Neutrophil (primary cell): ENCODE measurements at regions not wholly inside any gene's neighbourhood (a gene's known extent, or its start where the extent isn't known, plus 50 kb on each side); places are given as distances from the start of the nearest gene placed in this dataset.

Source experiments
- H3K27ac ChIP-seq: fragments of 200-600 bp; sonication (generic); 2 replicates; pipeline ENCODE4 v1.5.1; 2016; ENCODE audit warnings: mild to moderate bottlenecking, moderate library complexity
- H3K27me3 ChIP-seq: fragments of 200-600 bp; sonication (generic); 2 replicates; pipeline ENCODE4 v1.6.0; 2016; ENCODE audit warnings: mild to moderate bottlenecking
- H3K36me3 ChIP-seq: fragments of 200-600 bp; sonication (generic); 2 replicates; pipeline ENCODE4 v1.5.1; 2017
- H3K4me1 ChIP-seq, 2 experiments: fragments of 200-600 bp in 1 of 2; sonication (generic) in 1 of 2; 1 replicate in 1 of 2; 2 replicates in 1 of 2; pipeline versions ENCODE4 v1.5.1 to v1.6.1; 2013 to 2016; ENCODE audit warnings: low read depth in 1 of 2, low read length in 1 of 2, mild to moderate bottlenecking in 1 of 2, moderate library complexity in 1 of 2; ENCODE audit not compliant: control insufficient read depth in 1 of 2, insufficient read depth in 1 of 2
- H3K4me3 ChIP-seq, 2 experiments: fragments of 200-600 bp in 1 of 2; sonication (generic) in 1 of 2; 1 replicate in 1 of 2; 2 replicates in 1 of 2; pipeline ENCODE4 v1.5.1; 2013 to 2016; ENCODE audit warnings: low read depth in 1 of 2, low read length in 1 of 2, mild to moderate bottlenecking in 1 of 2, moderate library complexity in 1 of 2
- H3K9me3 ChIP-seq: fragments of 200-600 bp; sonication (generic); 2 replicates; pipeline ENCODE4 v1.5.1; 2016
- TF ChIP-seq, protein P1 (sequence below): fragments of 200-600 bp; sonication (generic); IDR thresholded peaks from 2 replicates; pipeline ENCODE4 v1.5.1; 2016; ENCODE audit warnings: antibody characterized with exemption

DNA sequence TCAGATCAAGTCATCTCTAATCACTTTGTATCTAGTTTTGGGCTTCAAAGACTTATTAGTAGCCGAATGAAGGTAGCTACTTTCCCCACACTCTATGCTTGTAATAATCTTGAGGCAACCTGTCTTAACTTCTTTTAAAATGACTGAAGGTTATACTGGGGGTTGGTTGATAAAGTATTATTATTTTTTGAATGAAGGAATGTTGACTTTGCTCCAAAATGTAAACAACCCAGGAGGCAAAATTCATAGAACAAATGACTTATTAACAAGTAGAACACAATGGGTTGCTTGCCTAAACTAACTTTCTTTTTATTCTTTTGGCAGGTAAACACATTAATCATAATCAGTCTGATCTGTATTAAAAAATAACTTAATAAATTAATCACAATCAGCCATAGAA is 440.0 kb downstream of the USP25 start:
- TF ChIP-seq, protein P1, sequence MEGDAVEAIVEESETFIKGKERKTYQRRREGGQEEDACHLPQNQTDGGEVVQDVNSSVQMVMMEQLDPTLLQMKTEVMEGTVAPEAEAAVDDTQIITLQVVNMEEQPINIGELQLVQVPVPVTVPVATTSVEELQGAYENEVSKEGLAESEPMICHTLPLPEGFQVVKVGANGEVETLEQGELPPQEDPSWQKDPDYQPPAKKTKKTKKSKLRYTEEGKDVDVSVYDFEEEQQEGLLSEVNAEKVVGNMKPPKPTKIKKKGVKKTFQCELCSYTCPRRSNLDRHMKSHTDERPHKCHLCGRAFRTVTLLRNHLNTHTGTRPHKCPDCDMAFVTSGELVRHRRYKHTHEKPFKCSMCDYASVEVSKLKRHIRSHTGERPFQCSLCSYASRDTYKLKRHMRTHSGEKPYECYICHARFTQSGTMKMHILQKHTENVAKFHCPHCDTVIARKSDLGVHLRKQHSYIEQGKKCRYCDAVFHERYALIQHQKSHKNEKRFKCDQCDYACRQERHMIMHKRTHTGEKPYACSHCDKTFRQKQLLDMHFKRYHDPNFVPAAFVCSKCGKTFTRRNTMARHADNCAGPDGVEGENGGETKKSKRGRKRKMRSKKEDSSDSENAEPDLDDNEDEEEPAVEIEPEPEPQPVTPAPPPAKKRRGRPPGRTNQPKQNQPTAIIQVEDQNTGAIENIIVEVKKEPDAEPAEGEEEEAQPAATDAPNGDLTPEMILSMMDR, result no peak
- no peaks in the 10 kb centered on the region for H3K27me3 ChIP-seq
- H3K4me3 ChIP-seq, result no peak overlapping the region
- H3K27ac ChIP-seq, result no peak overlapping the region
- no peaks in the 10 kb centered on the region for H3K36me3 ChIP-seq
- no peaks in the 10 kb centered on the region for H3K4me1 ChIP-seq
- H3K9me3 ChIP-seq, result no peaks in the 10 kb centered on the region

DNA sequence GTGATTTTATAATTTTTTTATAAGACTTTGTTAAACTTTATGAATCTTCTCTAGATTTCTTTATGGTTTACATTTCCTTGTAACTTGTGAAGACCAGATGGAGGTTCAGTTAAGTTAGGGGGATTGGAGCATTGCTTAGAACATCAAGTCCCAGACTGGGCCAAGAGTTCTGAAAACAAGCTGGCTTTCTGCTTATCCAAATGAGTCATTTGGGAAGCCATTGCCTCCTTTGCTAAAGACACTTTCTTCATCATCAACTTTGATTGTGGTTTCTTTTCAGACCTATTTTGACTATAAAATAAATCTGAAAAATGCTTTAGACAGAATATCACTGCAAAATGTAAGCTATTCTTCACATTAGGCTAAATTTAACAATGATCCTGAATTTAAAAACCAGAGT is 446.8 kb downstream of the USP25 start:
- Histone ChIP-seq H3K36me3 (no peaks in the 10 kb centered on the region), H3K4me3 (no peak overlapping the region), H3K27me3 (no peaks in the 10 kb centered on the region), H3K9me3 (no peaks in the 10 kb centered on the region), H3K27ac (no peak overlapping the region), H3K4me1 (peaks cover 3 to 8% of the 10 kb centered on the region in 2 experiments)
- TF ChIP-seq, protein P1, result no peak

DNA sequence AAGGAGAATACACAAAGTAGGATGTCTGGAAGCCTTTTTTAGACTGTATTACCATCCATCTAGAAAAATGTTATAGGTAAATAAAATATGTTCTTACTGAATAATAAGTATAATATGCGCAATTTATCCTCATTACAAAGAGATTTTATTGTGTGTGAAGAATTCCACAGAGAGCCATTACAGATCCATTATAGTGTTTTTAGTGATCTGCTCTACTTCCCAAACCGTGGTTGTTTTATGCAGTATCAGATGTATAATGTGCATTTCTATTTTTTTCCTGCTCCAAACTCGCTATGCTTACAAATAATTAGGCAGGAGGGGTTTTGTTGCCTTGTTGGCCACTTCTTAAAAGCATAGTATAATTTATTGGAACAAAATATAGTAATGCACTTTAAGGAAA is 447.8 kb downstream of the USP25 start:
- no peaks in the 10 kb centered on the region for H3K9me3 ChIP-seq
- H3K27ac ChIP-seq, result no peak overlapping the region
- TF ChIP-seq, protein P1, result no peak
- no peaks in the 10 kb centered on the region for H3K27me3 ChIP-seq
- H3K4me3 ChIP-seq, result no peak overlapping the region
- H3K36me3 ChIP-seq, result no peaks in the 10 kb centered on the region
- H3K4me1 ChIP-seq, result peaks cover 3 to 8% of the 10 kb centered on the region in 2 experiments

DNA sequence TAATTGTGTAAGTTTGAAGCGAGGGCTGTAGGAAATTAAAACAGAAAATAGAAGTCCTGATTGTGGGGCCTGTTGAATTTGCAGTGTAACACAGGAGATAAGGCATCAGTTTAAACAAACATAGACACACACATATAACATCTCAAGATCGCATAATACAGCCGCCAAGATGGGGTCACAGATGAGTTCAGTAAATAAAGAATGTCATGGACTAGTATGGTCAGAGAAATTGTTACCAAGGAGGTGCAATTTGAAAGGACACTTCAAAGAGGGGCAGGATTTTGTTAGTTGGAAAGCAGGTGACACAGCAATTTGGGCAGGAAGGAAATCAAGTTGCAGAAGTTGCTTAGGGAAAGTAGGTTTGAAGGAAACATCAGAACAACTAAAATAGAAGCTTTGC is 450.0 kb downstream of the USP25 start:
- no peaks in the 10 kb centered on the region for H3K9me3 ChIP-seq
- peaks cover 3 to 8% of the 10 kb centered on the region in 2 experiments for H3K4me1 ChIP-seq
- H3K27me3 ChIP-seq, result no peaks in the 10 kb centered on the region
- no peaks in the 10 kb centered on the region for H3K36me3 ChIP-seq
- no peak overlapping the region for H3K4me3 ChIP-seq
- H3K27ac ChIP-seq, result no peak overlapping the region
- TF ChIP-seq, protein P1, result no peak

DNA sequence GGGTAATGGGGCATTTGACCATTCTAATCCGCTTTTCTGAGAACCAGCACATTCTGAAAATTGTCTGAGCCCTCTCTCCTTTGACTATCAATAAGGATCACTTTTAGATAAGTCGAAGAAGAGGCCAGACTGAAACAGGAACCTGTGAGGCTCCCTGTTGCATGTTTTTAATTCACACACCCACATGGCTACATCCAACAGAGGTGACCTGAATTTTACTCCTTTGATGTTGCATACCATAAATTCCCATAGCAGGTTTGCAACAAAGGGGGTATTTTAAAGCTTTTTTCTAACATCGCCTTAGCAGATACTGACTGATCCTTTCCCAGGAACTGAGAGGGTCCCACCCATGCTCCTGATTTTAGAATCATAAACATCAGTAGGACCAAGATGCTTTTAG is 450.8 kb downstream of the USP25 start:
- H3K4me3 ChIP-seq, result no peak overlapping the region
- no peaks in the 10 kb centered on the region for H3K36me3 ChIP-seq
- TF ChIP-seq, protein P1, result no peak
- no peak overlapping the region for H3K27ac ChIP-seq
- H3K9me3 ChIP-seq, result no peaks in the 10 kb centered on the region
- no peaks in the 10 kb centered on the region for H3K27me3 ChIP-seq
- H3K4me1 ChIP-seq, result peaks cover 3 to 8% of the 10 kb centered on the region in 2 experiments

DNA sequence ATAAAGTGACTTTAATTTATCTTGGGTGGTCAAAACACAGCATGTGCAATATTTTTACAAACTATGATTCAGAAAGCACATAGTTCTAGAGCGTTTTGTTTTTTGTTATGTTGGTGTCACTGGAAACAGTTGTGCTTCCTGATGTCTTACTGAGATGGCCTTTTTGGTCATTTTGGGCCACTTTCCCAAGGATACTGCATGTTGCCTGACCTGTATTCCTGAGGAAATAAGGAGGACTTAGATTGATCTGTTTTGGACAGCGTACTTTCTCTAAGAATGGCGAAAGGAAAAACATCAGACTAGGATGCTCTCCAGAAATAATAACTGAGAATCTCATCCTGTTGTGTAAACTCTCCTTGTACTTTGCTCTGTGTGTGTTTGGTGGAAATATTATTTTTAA is 451.2 kb downstream of the USP25 start:
- TF ChIP-seq, protein P1, result no peak
- Histone ChIP-seq H3K36me3 (no peaks in the 10 kb centered on the region), H3K27me3 (no peaks in the 10 kb centered on the region)

More for the DNA sequence above, 451.2 kb downstream of the USP25 start:
- H3K27ac ChIP-seq, result no peak overlapping the region
- peaks cover 3 to 8% of the 10 kb centered on the region in 2 experiments for H3K4me1 ChIP-seq
- no peaks in the 10 kb centered on the region for H3K9me3 ChIP-seq
- no peak overlapping the region for H3K4me3 ChIP-seq
